ENCODE measurements at regions not wholly inside any gene's neighbourhood (a gene's known extent, or its start where the extent isn't known, plus 50 kb on each side); places are given as distances from the start of the nearest gene placed in this dataset.

GRCh38 chr17:72390675-72391508, 270.1 kb downstream of the SOX9 start (continued):
- no peak for TF ChIP-seq ZNF532 (CRISPR knock-in tag; IDR thresholded peaks at IDR 0.05; ENCODE audit: borderline replicate concordance)
- no peak for TF ChIP-seq ATF2 (CRISPR knock-in tag; IDR thresholded peaks at IDR 0.05; ENCODE audit: borderline replicate concordance, low read depth)
- TF ChIP-seq ESRRA (CRISPR knock-in tag; IDR thresholded peaks at IDR 0.05; ENCODE audit: borderline replicate concordance) = no peak
- no peak for TF ChIP-seq TP53 (CRISPR knock-in tag; IDR thresholded peaks at IDR 0.05)
- no peak for TF ChIP-seq E2F1 (CRISPR knock-in tag; IDR thresholded peaks at IDR 0.05)
- no peak for TF ChIP-seq USF1 (CRISPR knock-in tag; IDR thresholded peaks at IDR 0.05)
- TF ChIP-seq ZNF512 (CRISPR knock-in tag; IDR thresholded peaks at IDR 0.05; ENCODE audit: borderline replicate concordance) = no peak
- no peak for TF ChIP-seq TCF7 (CRISPR knock-in tag; IDR thresholded peaks at IDR 0.05; ENCODE audit: low read depth)
- TF ChIP-seq AR (CRISPR knock-in tag; IDR thresholded peaks at IDR 0.05) = no peak
- no peak for TF ChIP-seq MYBL2 (CRISPR knock-in tag; IDR thresholded peaks at IDR 0.05)
- TF ChIP-seq FOXP4 (CRISPR knock-in tag; IDR thresholded peaks at IDR 0.05) = no peak
- no peak for TF ChIP-seq TEAD1 (CRISPR knock-in tag; IDR thresholded peaks at IDR 0.05)

Data from WTC11 (cell line).